ENCODE measurements at regions not wholly inside any gene's neighbourhood (a gene's known extent, or its start where the extent isn't known, plus 50 kb on each side); places are given as distances from the start of the nearest gene placed in this dataset.

- TF ChIP-seq CTCF (conservative IDR thresholded peaks at IDR 0.05; ENCODE audit: low read length) (no peak), EZH2phosphoT487 (IDR thresholded peaks at IDR 0.05; ENCODE audit: borderline replicate concordance, low read depth, low read length) (no peak)
Observed at GRCh38 chr5:155620821-155621410, 607.4 kb downstream of the KIF4B start.
